ENCODE measurements at regions not wholly inside any gene's neighbourhood (a gene's known extent, or its start where the extent isn't known, plus 50 kb on each side); places are given as distances from the start of the nearest gene placed in this dataset.

DNA sequence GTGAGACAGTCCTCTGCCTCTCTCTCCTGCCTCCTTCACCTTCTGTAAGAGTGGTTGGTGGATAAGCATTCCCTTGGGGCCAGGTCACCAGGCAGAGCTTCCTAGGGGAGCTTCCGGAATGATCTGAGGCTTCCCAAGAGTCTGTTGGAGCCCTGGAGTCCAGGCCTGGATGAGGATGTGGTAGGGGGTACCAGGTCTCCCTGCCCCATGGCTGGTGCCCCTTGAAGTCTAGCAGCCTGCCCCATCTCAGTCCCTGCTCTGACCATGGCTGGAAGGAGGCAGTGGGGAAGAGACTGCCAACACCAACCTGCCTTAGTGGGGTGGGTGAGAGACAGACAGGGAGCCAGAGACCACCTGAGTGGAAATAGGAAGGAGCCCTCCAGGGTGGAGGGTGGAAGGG lies 1316.9 kb downstream of the UQCRFS1 start:
- TF ChIP-seq POLR2A (IDR thresholded peaks at IDR 0.05) (no peak), CTCF (IDR thresholded peaks at IDR 0.05) (no peak)
